ENCODE measurements at regions not wholly inside any gene's neighbourhood (a gene's known extent, or its start where the extent isn't known, plus 50 kb on each side); places are given as distances from the start of the nearest gene placed in this dataset.
A peak's percentile ranks its signal among the peaks of the same experiment; 100 is the strongest.

DNA sequence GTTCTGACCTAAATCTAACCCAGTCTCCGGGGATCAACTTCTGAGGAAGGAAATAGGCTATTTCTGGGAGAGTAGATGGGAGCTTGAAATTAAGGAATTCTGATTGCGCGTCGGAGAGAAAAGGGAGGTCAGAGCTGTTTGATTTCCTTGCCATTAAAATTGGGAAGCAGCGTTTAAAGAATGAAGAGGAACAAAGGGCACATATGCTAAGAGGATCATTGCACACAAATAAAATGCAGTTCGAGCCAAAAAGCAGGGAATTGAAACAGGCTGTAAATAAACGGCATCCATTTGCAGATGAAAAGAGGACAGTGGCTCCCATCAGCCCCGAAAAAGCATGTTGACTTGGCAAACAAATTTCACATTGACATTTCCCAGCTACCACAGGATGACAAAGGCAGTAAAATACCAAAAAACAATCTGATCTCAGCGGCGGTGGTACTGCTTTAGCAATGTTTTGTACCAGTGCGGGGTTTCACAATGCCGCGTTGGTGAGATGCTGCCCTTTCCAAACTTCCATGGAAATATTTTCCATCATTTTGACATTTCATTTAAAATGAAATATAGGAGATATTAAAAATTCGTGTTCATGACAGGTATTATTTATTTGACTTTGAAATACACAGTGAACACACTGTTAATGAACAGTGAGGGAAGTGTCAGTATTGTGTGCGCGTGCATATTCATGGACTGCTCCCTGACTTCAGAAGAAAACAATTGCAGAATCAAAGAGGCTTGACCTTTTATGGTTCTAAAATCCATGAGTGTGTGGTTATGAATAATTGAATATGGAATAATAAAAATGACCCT is 108.8 kb downstream of the SQOR start:
- no peak for DNase-seq (ENCODE audit: low read depth)

- DNase-seq (ENCODE audit: low read depth) = no peak
These were observed 109.4 kb downstream of the SQOR start for GRCh38 chr15:45744236-45744589.

DNA sequence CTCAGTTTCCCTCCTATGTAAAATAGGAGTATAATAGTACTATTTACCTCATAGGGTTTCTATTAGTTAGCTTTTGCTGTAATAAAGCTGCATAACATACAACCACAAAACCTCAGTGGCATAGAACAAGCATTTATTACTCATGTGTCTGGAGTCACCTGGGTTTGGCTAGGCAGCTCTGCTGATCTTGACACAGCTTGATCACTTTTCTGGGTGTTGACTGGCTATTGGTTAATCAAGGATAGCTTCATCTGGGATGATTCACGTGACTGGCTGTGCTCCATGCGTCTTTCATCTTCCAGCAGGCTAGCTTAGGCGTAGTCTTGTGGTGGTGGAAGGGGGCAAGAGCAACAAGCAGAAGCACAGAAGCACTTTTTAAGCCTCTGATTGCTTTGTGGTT is 112.6 kb downstream of the SQOR start:
- DNase-seq (ENCODE audit: low read depth) = no peak

DNA sequence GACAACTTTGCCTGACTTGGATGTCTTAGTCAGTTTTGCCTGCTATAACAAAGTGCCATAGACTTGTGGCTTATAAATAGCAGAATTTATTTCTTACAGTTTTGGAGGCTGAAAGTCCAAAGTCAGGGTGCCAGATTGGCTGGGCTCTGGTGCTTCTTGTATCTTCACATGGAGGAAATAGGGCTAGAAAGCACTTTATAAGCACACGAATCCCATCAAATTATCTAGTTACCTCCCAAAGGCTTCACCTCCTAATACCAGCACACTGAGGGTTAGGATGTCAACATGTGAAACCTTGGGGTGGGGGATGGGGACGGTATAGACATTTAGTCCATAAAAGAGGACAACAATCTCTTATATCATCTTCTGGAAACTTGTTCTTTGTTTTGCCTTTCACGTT is 116.8 kb downstream of the SQOR start:
- no peak for DNase-seq (ENCODE audit: low read depth)

GRCh38 chr15:45759936-45760335 is 125.1 kb downstream of the SQOR start:
- DNase-seq (ENCODE audit: low read depth) = no peak

DNA sequence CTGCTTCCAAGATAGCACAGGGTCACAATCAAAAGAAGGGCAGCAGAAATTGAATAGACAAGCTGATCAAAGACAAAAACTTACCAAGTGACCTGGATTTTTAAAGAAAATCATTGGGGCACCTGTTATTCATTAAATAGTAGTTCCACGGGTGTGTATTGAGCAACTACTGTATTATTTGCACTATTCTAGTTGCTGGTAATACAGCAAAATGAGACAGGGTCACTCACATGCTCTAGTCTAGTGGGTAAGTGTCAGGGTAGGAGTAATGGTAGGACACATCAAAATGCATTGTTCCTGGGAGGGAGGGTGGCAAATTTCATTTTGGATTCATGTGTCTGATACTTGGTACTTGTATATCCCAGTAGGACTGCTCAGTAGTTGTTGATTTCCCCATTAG is 127.9 kb downstream of the SQOR start:
- DNase-seq (ENCODE audit: low read depth) = no peak

DNA sequence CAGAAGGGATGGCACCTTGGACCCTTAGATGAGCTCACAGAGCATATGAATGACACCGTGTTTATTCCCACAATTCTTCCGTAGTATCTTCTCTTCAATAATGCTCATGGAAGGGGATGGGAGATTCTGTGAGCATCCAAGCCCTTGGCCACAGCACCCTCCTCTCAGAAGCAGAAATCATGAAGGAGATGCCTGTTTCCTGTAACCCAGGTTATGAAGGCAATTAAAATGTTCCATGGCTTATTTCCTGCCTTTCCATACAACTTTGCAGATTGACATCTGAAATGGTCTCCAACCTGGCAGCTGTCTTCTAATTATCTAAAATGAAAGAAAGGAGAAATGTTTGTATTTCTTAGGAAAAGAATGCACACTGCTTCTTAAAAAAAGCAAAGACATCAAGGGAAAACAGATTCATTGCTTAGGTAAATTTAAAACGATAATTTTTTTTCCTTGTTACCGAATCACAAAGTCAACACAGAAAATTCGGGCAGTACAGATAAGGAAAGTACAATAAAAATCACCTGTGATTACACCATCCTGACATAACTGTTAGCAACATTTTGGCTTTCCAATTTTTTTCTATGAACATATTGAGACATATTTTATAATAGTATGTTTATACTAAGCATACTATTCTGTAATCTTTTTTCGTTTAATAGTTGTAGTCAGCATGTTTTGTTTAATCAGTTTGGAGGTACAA is 128.5 kb downstream of the SQOR start:
- DNase-seq (ENCODE audit: low read depth) = no peak

- no peak for DNase-seq (ENCODE audit: low read depth)
These were observed 138.3 kb downstream of the SQOR start for GRCh38 chr15:45773149-45773548.

GRCh38 chr15:45776772-45777171 is 141.9 kb downstream of the SQOR start:
- no peak for DNase-seq (ENCODE audit: low read depth)

- DNase-seq (ENCODE audit: low read depth) = no peak
These were observed 143.0 kb downstream of the SQOR start for GRCh38 chr15:45777781-45778180.

- no peak for DNase-seq (ENCODE audit: low read depth)
These were observed 145.5 kb downstream of the SQOR start for GRCh38 chr15:45780352-45780751.

DNA sequence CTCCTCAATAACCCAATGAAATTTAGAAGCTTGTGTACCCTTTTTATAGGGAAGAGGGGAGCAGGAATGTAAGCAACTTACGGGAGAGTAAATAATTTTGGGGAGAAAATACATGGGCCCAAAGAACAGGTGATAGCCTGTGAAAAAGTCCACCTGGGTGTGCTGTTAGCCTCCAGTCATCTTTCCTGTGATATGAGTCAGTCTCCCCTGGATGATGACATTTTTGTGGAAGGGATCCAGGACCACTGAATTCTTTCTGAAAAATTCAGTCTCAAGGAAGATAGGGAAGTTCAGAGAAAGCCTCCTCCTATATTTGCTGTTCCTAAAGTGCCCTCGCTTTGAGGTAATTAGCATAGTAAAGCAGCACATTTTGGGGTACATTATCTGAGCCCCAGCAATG is 149.8 kb downstream of the SQOR start:
- no peak for DNase-seq (ENCODE audit: low read depth)

GRCh38 chr15:45785897-45786296 is 151.1 kb downstream of the SQOR start:
- DNase-seq (ENCODE audit: low read depth) = no peak

DNA sequence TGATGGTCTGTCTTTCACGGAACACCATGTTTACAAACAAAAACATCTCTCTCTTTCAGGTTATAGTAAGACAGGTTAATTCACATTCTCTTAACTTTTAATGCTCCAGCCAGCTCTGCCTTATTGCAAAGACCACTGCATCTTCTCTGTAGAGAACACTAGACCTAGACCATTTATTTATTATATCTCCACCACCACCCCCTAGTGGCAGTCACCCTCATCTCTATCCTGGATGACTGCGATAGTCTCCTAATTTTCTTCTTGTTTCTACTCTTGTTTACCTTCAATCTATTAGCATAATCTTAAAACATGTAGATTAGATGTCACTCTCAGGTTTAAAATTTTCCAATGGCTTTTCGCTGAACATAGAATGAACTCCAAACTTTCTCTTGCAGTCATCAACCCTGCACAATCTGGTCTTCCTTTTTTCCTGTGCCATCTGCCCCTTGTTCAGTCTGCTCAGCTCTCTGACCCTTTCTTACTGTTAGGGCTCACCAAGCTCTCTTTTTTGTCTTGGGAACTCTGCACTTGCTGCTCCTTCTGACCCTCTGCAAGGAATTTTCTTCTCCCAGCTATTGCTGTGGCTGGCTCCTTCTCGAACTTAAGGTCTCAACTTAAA is 155.6 kb downstream of the SQOR start:
- no peak for DNase-seq (ENCODE audit: low read depth)

- DNase-seq (ENCODE audit: low read depth) = no peak
These were observed 159.5 kb downstream of the SQOR start for GRCh38 chr15:45794304-45794703.

DNA sequence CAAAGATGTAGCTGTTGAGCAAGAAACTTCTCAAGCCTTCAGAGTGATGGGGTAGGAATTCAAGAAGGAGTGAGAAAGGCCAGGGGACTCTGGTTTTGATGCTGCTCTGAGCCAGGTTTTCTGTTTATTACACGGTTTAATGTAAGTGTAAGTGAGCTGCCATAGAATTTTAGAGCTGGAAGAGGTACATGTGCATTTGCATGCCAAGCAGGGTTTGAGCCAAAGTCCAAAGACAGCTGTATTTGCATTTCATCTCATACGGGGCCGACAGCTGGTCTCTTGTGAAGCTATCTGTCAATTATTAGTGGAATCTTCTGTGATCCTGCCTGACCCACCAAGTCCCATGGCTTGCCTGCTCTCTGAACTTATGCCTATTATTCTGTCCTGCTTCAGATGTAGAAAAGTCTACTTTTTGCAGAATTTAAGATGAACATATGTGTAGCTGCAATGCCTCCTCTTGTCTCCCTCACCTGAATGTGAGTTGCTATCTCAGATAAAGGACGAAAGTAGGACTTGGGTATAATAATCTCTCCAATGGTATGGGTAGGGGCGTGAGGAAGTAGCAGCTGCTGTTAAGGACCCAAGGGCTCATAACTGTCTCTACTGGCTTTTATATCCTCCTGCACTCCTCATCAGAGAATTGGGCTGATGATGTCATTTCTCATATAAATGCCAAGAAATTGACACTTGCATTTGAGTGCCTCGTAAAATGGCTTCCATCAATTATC is 160.0 kb downstream of the SQOR start:
- DNase-seq (ENCODE audit: low read depth) = no peak

DNA sequence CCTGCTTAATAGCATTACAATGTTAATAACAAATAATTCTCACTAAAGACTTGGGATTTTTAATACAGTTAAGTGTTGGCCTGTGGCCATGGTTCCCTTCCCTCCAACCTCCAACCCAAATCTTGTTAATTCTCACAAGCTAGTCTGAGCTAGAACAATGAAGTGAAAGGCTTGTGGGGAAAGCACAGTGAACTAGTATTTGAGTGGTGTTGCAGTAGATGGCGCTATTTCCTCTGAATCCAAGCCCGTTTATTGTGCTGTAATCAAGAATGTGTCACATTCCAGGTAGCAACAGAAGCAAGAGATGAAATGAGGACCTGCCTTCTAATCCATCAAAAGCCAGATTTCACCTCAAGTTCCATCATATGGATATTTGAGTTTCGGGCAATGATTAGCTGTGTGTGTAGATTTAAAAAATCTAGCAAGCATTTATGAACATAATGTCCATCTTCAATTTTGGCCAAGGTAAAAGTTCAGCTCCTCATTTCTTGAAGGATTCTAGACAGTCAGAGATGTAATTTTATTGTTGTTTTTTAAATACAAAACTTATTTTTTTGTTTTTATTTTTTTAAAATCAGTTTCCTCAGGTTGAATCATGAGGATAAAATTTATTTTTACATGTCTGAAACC is 160.7 kb downstream of the SQOR start:
- peak; percentile 7 for DNase-seq (ENCODE audit: low read depth)

DNA sequence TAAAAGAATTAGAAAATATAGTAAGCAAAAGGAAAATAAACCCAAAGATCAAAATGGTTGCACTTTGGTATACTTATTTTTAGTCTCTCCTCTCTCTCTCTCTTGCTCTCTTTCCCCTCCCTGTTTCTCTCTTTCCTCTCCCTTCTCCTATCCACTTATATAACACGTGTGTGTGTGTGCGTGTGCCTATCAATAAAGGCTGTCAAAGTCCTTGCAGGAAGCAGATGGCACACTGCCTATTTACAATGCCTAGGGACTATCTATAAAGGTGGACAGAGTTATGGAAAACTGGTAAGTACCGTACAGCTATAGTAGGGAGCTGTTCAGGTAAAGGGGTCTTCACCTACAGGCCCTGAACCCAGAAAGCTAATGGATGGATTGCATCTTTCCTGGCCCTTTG is 161.6 kb downstream of the SQOR start:
- no peak for DNase-seq (ENCODE audit: low read depth)

DNA sequence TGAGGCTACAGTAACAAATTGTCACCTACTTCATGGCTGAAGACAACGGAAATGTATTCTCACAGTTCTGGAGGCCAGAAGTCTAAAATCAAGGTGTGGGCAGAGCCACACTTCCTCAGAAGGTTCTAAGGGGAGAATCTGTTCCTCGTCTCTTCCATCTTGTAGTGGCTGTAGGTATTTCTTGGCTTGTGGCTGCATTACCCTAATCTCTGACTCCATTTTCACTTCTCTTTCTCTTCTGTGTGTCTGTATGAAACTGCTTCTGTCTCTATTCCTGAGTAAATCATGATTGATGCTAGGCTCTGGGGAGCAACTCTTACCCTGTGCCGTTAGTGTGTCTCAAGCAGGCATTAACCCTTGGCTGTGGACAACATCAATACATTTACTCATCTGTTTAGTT is 164.7 kb downstream of the SQOR start:
- no peak for DNase-seq (ENCODE audit: low read depth)

DNA sequence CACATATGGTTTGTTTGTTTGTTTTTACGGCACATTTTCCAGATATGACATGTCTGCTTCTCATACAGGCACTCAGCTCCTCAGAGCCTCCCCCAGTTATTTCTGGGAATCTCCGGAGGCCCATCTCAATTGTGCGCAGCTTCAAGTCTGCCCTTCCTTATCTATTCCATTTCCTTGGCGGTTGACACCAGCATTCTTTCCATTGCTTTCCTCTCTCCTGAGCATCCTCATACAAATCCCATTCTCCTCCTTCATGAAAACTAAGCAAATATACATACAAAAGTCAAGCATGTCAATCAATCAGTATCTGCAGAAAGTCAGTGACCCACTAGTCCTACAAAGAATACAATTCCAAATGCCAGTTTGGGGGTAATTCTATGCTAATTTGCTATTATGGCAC is 166.7 kb downstream of the SQOR start:
- no peak for DNase-seq (ENCODE audit: low read depth)

DNA sequence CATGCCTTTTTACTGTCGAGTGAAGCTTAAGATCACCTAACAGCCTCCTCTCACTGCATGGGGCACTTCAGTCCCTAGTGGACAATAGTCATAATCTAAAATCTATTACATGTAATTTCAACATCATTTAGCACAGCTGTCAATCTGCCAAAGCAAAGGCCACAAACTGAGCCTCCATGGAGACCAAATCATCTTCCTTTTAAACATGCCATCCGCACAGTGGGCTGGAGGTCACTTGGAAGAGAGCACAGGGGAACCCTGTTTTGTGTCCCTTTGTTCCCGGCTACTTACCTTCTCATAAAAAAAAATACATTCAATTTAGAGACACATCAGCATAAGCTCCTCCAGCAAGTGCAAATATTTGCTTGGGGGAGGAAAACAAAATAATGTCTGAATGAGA is 167.3 kb downstream of the SQOR start:
- DNase-seq (ENCODE audit: low read depth) = no peak

DNA sequence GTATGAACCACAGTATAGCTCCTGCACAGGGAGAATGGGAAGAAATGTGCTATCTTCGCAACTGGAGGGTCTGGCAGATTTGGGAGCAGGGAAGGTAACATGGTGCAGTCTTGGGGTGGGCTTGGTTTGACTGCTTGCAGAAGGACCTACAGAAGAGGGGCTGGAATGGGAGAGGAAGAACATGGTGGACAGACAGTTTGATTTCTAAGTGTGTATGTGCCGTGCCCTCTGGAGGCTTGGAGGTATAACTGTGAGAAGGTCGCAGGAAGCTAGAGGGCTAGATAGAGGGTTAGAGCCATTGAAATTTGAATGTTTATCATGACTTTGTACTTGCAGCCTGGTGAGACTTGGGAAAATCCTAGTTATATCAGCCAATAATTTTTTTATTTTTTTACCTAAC is 169.2 kb downstream of the SQOR start:
- DNase-seq (ENCODE audit: low read depth) = no peak
